Astrocyte (in vitro differentiated cells and primary cell): ENCODE measurements at regions not wholly inside any gene's neighbourhood (a gene's known extent, or its start where the extent isn't known, plus 50 kb on each side); places are given as distances from the start of the nearest gene placed in this dataset.

Experiments
- DNase-seq: peaks from one replicate; pipeline ENCODE4 v3.0.0-alpha.2; 2010; ENCODE audit warnings: low read depth
- FAIRE-seq: peaks from 2 replicates; lab custom pipeline; 2011; peaks lifted over from hg19 to GRCh38; lab: Jason Lieb, UNC
- H2AFZ ChIP-seq: 2 replicates; pipeline ENCODE4 v1.6.0; 2012; ENCODE audit warnings: low read depth, low read length, inconsistent platforms
- H3K27ac ChIP-seq: 2 replicates; pipeline ENCODE4 v1.5.1; 2011; ENCODE audit warnings: low read depth, low read length, inconsistent platforms
- H3K27me3 ChIP-seq: 2 replicates; pipeline ENCODE4 v1.6.0; 2011; ENCODE audit warnings: low read length, inconsistent platforms; ENCODE audit not compliant: insufficient read depth
- H3K36me3 ChIP-seq: 2 replicates; pipeline ENCODE4 v1.5.1; 2011; ENCODE audit warnings: low read length, inconsistent platforms; ENCODE audit not compliant: insufficient read depth
- H3K4me1 ChIP-seq: 2 replicates; pipeline ENCODE4 v1.5.1; 2011; ENCODE audit warnings: low read length, inconsistent platforms; ENCODE audit not compliant: insufficient read depth
- H3K4me2 ChIP-seq: 2 replicates; pipeline ENCODE4 v1.6.0; 2012; ENCODE audit warnings: low read length, inconsistent platforms
- H3K4me3 ChIP-seq: 2 replicates; pipeline ENCODE4 v1.5.1; 2011; ENCODE audit warnings: low read depth, mild to moderate bottlenecking, low read length, inconsistent platforms; ENCODE audit not compliant: insufficient read depth
- H3K79me2 ChIP-seq: 2 replicates; pipeline ENCODE4 v1.6.0; 2012; ENCODE audit warnings: mild to moderate bottlenecking, low read length, inconsistent platforms; ENCODE audit not compliant: insufficient read depth
- H3K9ac ChIP-seq: 2 replicates; pipeline ENCODE4 v1.6.0; 2012; ENCODE audit warnings: mild to moderate bottlenecking, low read length, inconsistent platforms
- H3K9me3 ChIP-seq: 2 replicates; pipeline ENCODE4 v1.5.1; 2012; ENCODE audit warnings: low read depth, mild to moderate bottlenecking, low read length, inconsistent platforms; ENCODE audit not compliant: insufficient read depth
- H4K20me1 ChIP-seq: 2 replicates; pipeline ENCODE4 v1.6.0; 2012; ENCODE audit warnings: low read length, inconsistent platforms; ENCODE audit not compliant: insufficient read depth
- H3K27ac Mint-ChIP-seq: one replicate; pipeline ENCODE4 v1.8.0; 2021; ENCODE audit warnings: mild to moderate bottlenecking, mixed read lengths; ENCODE audit not compliant: unreplicated experiment
- H3K27me3 Mint-ChIP-seq: one replicate; pipeline ENCODE4 v1.8.0; 2021; ENCODE audit warnings: low read depth, mixed read lengths; ENCODE audit not compliant: unreplicated experiment
- H3K36me3 Mint-ChIP-seq: one replicate; pipeline ENCODE4 v1.8.0; 2021; ENCODE audit warnings: low read depth, mixed read lengths; ENCODE audit not compliant: unreplicated experiment
- H3K4me1 Mint-ChIP-seq: one replicate; pipeline ENCODE4 v1.8.0; 2021; ENCODE audit warnings: low read depth, mixed read lengths; ENCODE audit not compliant: unreplicated experiment
- H3K4me3 Mint-ChIP-seq: one replicate; pipeline ENCODE4 v1.8.0; 2021; ENCODE audit warnings: mild to moderate bottlenecking, moderate library complexity, mixed read lengths; ENCODE audit not compliant: unreplicated experiment
- H3K9me3 Mint-ChIP-seq: one replicate; pipeline ENCODE4 v1.8.0; 2021; ENCODE audit warnings: mild to moderate bottlenecking, mixed read lengths; ENCODE audit not compliant: unreplicated experiment
- CTCF ChIP-seq: IDR thresholded peaks from 2 replicates; pipeline ENCODE4 v1.5.1; 2011; ENCODE audit warnings: low read depth, mild to moderate bottlenecking, inconsistent platforms, low read length, moderate library complexity; ENCODE audit not compliant: insufficient read depth
- EZH2 ChIP-seq: IDR thresholded peaks from 2 replicates; pipeline ENCODE4 v1.6.1; 2012; ENCODE audit warnings: mild to moderate bottlenecking, low read length, inconsistent platforms; ENCODE audit not compliant: insufficient read depth

GRCh38 chr6:3913077-3913957 is 64.1 kb downstream of the FAM50B start:
- peaks cover 3% of the 10 kb centered on the region for H3K9me3 Mint-ChIP-seq
- Histone ChIP-seq H3K4me3 (peak overlapping the region; percentile 6), H3K36me3 (no peaks in the 10 kb centered on the region), H2AFZ (no peak overlapping the region), H3K27ac (peak overlapping the region; percentile 94), H4K20me1 (no peaks in the 10 kb centered on the region), H3K27me3 (no peaks in the 10 kb centered on the region), H3K79me2 (peaks cover 19% of the 10 kb centered on the region), H3K4me1 (peaks cover 51% of the 10 kb centered on the region), H3K9me3 (no peaks in the 10 kb centered on the region), H3K4me2 (peak overlapping the region; percentile 86), H3K9ac (peak overlapping the region; percentile 75)
- peak; percentile 99 for DNase-seq
- H3K36me3 Mint-ChIP-seq = no peaks in the 10 kb centered on the region
- peak overlapping the region; percentile 89 for H3K27ac Mint-ChIP-seq
- H3K4me3 Mint-ChIP-seq = peak overlapping the region; percentile 18
- TF ChIP-seq EZH2 (no peak), CTCF (no peak)
- FAIRE-seq = peak; percentile 94
- H3K4me1 Mint-ChIP-seq = peaks cover 49% of the 10 kb centered on the region
- H3K27me3 Mint-ChIP-seq = no peaks in the 10 kb centered on the region

GRCh38 chr6:3913958-3914337 is 64.8 kb downstream of the FAM50B start:
- H3K9me3 Mint-ChIP-seq = peaks cover 8% of the 10 kb centered on the region
- H3K4me3 Mint-ChIP-seq = no peak overlapping the region
- no peak for DNase-seq
- Histone ChIP-seq H4K20me1 (no peaks in the 10 kb centered on the region), H3K4me3 (no peak overlapping the region), H3K79me2 (peaks cover 19% of the 10 kb centered on the region), H3K4me2 (no peak overlapping the region), H3K36me3 (no peaks in the 10 kb centered on the region), H3K27ac (peak overlapping the region; percentile 94), H3K27me3 (no peaks in the 10 kb centered on the region), H2AFZ (no peak overlapping the region), H3K9me3 (no peaks in the 10 kb centered on the region), H3K9ac (no peak overlapping the region), H3K4me1 (peaks cover 51% of the 10 kb centered on the region)
- H3K36me3 Mint-ChIP-seq = no peaks in the 10 kb centered on the region
- H3K27ac Mint-ChIP-seq = peak overlapping the region; percentile 63
- H3K27me3 Mint-ChIP-seq = no peaks in the 10 kb centered on the region
- H3K4me1 Mint-ChIP-seq = peaks cover 48% of the 10 kb centered on the region
- FAIRE-seq = no peak
- no peak for TF ChIP-seq CTCF
- TF ChIP-seq EZH2 = no peak
